ENCODE measurements at regions not wholly inside any gene's neighbourhood (a gene's known extent, or its start where the extent isn't known, plus 50 kb on each side); places are given as distances from the start of the nearest gene placed in this dataset.

DNA sequence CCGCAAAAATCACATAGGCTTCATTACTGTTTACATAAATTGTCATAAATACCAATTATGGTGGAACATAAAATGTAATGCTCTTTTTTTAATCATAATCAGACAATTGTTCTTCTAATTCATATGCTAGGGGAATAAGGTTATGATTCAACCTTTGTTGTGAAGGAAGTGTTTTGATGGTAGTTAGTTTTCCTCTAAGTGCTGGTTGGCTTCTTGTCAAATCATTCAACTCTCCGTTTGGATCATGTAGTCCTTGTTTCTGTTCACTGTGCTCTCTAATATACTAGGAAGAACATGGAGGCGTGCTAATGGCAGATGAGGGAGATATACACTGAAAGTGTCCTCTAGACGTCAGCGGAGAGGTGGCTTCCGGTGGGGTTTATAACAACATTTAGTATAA, 1938.0 kb upstream of the PIK3C3 start:
- DNase-seq, result no peak

DNA sequence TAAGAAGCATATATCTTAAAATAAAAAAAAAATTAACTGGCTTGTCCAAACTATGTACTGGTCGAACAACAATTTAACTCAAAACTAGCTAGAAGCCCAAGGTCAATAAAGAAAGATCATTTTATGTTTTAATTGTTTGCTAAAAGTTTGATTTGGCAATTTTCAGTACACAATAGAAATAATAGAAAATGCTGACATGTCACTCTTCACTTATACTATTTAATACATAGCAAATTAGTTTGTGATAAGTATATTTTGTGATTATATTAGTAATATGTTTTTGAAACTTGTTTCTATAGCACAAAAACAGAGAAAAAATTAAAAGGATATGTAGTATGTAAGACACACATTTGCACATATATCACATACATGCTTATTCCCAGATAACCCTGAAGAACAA, 1938.6 kb upstream of the PIK3C3 start:
- DNase-seq, result no peak

DNA sequence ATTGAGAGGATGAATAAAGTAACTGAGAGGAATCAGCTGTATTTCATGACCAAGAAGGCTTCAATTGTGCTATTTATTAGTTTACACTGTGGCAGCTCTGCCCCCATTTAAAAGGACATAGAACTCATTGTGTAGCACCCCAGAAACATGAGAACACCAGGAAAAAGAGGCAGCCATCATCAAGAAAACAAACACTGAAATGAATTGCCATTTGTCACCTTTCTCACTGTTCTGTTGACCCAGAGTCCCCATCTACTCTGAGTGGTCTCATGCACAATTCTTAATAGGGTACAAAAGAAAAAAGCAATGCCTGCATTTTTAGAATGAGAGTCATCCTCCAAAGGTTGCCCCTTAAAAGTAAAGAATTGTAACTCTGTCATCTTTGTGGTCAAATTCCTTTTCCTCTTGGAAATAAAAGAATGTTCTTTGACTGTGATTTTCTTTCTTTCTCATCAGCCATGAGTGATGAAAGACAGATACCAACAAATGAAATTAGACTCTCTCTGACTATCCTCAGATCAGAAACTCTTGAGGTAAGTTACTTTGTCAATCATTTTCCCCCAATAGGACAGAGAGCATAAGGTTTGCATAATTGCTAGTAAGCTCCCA, 1941.9 kb upstream of the PIK3C3 start:
- DNase-seq, result no peak

GRCh38 chr18:40011201-40011600, 1943.8 kb upstream of the PIK3C3 start:
- DNase-seq, result no peak

DNA sequence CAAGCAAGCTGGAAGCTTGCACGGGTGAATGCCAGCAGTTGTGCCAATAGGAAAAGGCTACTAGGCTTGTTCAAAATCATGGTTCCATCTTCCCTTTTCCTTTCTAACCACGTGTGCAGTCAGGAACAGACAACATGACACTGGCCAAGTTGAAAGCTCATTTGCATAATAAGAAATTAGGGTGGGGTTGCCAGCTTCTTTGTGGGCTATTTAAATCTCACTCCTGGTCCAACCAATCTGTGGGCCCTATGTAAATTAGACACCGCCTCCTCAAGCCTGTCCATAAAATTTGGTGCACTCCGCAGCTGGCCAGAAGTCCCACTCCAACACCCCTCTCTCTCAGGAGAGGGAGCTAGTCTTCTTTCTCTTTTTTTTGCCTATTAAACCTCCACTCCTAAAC, 1948.4 kb upstream of the PIK3C3 start:
- DNase-seq, result peak; percentile 9

- DNase-seq, result no peak
These were observed 1950.8 kb upstream of the PIK3C3 start for GRCh38 chr18:40004246-40004645.

GRCh38 chr18:39998317-39998716, 1956.7 kb upstream of the PIK3C3 start:
- no peak for DNase-seq

- DNase-seq, result no peak
These were observed 1960.5 kb upstream of the PIK3C3 start for GRCh38 chr18:39994498-39994897.

DNA sequence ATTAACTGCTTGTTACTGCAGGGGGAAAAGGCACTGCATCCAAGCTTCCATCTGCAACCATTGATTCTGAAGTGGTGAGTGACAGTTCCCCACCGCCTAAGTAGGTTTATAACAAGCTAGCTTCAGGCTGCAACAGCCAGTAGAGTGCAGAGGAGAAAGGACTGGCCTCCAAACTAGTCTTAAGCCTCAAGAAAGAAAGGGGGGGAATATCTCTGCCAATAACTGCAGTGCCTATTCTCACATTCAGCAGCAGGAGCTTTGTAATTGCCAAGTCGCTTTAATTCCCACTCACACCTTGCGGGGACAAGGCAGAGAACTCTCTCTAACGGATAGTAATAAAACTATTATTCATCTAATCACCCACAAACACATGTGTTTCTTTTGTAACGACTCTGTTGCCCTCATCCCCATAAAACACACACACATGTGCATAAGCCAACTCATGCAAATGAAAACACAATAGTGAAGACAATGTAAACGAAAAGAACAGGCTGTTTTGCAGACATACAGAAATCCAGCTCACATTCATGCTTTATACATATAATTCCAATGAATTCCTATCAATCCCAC, 1963.3 kb upstream of the PIK3C3 start:
- no peak for DNase-seq

- no peak for DNase-seq
These were observed 1964.5 kb upstream of the PIK3C3 start for GRCh38 chr18:39990540-39990939.

DNA sequence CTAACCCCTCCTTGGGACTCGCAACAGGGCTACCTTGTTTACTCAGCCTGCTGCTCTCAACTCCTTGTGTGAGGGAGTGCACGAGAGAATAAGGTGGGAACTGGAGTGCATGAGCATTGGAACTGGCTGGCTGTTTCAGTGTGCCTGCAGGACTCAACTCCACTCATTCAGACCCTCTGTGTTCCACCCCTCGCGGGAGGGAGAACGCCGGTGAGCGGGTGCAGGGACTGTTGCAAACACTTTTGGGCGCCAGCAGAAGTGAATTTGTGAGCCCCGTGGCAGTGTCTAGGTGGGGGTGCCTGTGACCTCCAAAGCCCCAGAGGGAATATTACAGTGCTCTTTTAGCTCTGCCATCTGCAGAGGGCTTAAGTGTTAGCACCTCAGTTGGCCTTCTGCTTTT, 1978.3 kb upstream of the PIK3C3 start:
- DNase-seq, result no peak

DNA sequence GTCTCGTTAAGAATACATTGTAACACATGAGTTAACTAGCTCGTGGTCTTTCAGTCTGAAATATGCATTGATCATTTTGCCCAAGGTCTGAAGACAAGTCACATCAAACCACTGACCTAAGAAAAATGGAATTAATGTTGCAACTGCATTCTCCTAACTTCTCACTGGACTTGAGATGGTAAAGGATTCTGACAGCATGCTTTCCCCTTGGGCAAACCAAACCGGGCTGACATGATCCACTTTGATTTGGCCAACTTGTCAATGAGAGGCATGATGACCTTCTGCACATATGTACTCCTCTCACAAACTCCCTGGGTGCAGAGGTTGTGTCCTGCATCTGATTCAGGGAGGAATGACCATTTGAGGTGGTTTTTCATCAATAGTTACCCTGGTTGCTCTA, 1982.5 kb upstream of the PIK3C3 start:
- no peak for DNase-seq

DNA sequence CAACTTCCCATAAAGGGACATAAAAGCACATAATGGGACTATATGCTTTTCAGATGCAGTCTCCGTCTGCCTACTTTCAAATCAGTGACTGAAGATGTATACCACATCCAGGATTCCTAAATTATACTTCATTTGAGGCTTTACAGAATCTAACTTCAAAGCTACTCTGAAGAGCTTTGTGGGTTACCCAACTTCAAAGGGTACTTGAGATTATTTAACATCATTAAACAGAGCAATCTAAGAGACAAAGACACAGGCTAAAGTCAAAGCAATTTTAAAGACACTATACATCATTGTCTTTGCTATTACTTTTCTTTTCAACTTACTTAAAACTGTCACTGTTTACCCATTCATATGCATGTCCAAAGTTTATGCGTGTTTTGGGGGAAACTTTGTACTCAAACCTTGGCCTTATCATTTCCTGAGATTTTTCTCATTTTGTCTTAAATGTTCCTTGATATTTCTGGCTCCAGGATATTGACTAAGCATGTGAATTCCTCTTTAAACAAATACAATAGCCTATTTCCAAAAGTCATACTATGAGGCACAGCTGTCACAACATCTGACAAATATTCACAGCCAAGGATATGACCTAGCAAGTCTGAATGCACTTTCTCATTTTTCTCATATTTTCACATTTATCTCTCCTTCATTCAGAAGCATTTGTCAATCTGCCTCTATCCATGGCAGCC, 1985.1 kb upstream of the PIK3C3 start:
- DNase-seq, result no peak

GRCh38 chr18:39966275-39966674, 1988.8 kb upstream of the PIK3C3 start:
- DNase-seq, result peak; percentile 60

GRCh38 chr18:39962546-39962945, 1992.5 kb upstream of the PIK3C3 start:
- no peak for DNase-seq

- no peak for DNase-seq
These were observed 1994.5 kb upstream of the PIK3C3 start for GRCh38 chr18:39960550-39960949.

DNA sequence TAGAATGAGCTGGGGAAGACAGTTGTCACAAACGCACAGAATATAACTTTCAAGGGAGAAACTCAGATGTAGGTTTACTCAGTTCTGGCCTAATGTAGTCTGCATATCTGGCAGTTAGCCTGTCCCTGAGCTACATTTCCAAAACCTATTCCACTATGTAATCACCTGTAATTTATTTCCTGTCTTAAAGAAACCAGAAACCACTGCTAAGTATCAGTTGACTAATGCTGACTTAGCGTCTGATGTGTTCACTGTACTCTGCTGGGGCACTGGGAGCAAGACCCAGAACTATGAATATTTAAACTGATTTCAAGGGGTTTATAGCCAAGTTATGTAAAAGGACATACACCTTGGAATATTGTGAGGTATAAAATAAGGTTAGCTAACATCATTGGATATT, 1995.2 kb upstream of the PIK3C3 start:
- peak; percentile 69 for DNase-seq

DNA sequence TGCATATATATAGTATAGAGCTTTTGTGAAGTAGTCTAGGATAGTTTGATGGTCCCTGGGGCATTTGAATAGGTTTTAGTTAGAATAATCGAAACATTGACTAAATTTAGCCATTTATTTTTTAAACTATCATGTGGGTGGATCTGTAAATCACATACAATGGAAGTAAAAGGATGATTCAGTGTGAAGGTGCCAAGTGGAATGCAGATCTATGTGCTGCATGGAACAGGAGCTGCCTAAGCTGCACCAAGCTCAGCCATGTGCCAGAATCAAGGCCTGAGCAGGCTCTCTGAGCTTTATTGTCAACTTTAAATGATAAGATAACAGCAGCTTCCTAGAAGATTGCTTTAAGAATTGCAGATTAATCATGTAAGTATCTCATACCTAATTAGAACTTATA, 1996.2 kb upstream of the PIK3C3 start:
- DNase-seq, result no peak

- DNase-seq, result no peak
These were observed 2002.2 kb upstream of the PIK3C3 start for GRCh38 chr18:39952816-39953215.

GRCh38 chr18:39951142-39951720, 2003.8 kb upstream of the PIK3C3 start:
- DNase-seq, result no peak

GRCh38 chr18:39946623-39947061, 2008.4 kb upstream of the PIK3C3 start:
- DNase-seq, result peak; percentile 93

- DNase-seq, result peak; percentile 76
These were observed 2010.0 kb upstream of the PIK3C3 start for GRCh38 chr18:39945076-39945475.

- DNase-seq, result peak; percentile 94
These were observed 2012.3 kb upstream of the PIK3C3 start for GRCh38 chr18:39942702-39943101.
